Occipital lobe (tissue), 1 donor: ENCODE measurements at regions not wholly inside any gene's neighbourhood (a gene's known extent, or its start where the extent isn't known, plus 50 kb on each side); places are given as distances from the start of the nearest gene placed in this dataset.
"Not testable (repeated sequence)": the region's sequence is repeated elsewhere in the genome, so short reads cannot be mapped to it uniquely, and the experiment has no call there.

ENCODE experiments used
- DNase-seq: peaks from one replicate; lab custom pipeline; 2025; lab: John Stamatoyannopoulos, UW

GRCh38 chr2:200101922-200102321 is 146.5 kb downstream of the MAIP1 start:
- no peak for DNase-seq

GRCh38 chr2:200102971-200103370 is 147.6 kb downstream of the MAIP1 start:
- DNase-seq = no peak

GRCh38 chr2:200104015-200104414 is 148.6 kb downstream of the MAIP1 start:
- DNase-seq = no peak

DNA sequence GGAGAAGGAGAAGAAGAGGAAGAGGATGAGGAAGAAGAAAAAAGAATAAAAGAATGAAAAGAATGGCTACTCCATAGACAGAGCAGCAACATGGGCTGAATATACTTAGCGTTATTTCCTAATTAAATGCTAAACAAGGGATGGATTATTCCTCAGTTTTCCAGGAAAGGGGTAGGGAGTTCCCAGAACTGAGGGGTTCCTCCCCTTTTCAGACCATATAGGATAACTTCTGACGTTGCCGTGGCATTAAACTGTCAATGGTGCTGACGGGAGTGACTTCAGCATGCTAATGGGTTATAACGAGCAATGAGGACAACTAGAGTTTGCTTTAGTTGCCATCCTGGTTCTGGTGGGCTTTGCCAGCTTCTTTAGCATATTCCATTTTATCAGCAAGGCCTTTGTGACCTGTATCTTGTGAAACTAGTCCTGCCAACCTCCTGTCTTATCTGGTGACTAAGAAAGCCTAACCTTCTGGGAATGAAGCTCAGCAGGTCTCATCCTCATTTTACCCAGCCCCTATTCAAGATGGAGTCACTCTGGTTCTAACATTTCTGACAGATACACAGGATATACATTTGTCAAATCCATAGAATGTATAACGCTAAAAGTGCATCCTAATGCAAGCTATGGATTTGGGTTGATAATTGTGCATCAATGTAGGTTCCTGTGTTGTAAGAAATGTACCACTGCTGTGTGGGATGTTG is 152.3 kb downstream of the MAIP1 start:
- no peak for DNase-seq

DNA sequence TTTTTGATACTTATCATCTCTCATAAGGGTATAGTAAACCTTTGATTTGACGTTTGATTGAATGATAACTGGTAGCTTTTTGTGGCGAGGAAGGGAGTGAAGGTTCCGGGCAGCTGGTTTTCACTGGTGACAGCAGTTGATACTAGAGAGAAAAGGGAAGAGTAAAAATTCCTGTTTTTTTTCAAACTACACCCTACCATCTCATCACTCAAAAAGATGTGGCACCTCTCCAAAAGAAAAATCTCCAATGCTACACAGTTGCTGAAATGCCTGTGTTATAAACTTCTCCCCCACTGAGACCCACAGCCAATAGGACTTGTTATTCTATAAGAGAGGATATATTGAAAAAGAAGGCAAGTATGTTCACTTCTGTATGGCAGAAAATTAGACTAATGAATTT is 154.0 kb downstream of the MAIP1 start:
- no peak for DNase-seq

DNA sequence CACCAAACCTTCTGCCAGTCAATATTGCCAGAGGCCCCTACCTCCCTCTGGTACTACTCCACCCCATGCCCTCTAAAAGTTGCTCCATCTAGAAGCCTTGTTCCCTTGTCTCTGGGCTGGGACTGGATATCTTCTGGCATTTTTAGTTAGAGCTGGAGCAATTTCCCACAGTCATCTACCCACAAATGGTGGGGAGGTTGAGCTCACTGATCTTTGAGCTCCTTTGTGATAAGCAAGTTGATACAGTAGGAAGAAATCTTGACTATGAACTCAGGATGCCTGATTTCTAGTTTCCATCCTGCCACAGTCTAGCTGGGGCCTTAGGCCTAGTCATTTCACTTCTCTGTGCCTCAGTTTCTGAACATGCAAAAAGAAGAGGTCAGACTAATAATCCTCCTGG is 155.0 kb downstream of the MAIP1 start:
- no peak for DNase-seq

- not testable (repeated sequence) for DNase-seq
Observed at GRCh38 chr2:200113016-200113799, 157.8 kb downstream of the MAIP1 start.

GRCh38 chr2:200119236-200119635 is 163.9 kb downstream of the MAIP1 start:
- no peak for DNase-seq

DNA sequence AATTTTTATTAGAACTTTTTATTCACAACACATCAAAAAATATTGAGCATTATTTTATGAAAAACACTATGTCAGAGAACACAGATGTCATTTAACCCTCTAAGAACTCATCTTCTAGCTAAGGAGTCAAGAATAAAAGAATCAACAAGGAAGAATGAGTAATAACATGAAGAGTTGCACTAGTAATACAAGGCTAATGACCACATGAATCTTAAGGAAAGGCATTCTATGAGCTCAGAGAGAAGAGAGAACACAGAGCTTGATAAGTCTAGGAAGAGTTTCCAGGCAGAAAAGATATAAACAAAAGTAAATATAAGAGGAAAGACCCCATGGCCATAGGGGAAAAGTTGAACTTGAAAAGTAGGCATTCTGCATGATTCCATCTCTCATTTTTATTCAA is 166.5 kb downstream of the MAIP1 start:
- DNase-seq = no peak

DNA sequence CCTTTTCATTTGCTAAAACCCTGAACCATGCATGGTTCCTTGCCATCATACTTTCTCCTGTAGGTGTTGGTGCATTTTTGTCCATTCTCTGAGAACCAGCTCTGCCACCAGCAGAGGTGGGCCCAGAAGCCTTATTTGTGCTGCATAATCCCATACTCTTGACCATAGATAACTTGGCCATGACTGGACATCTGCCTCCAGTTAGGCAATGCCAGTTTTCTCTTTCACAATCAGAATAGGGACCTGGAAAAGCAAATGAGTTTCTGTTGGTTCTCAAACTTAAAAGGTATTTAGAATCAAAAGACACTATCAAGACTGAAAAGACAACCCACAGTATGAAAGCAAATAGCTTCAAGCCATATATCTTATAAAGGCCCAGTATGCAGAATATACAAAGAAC is 167.3 kb downstream of the MAIP1 start:
- no peak for DNase-seq

- not testable (repeated sequence) for DNase-seq
Observed at GRCh38 chr2:200124665-200125368, 169.4 kb downstream of the MAIP1 start.

DNA sequence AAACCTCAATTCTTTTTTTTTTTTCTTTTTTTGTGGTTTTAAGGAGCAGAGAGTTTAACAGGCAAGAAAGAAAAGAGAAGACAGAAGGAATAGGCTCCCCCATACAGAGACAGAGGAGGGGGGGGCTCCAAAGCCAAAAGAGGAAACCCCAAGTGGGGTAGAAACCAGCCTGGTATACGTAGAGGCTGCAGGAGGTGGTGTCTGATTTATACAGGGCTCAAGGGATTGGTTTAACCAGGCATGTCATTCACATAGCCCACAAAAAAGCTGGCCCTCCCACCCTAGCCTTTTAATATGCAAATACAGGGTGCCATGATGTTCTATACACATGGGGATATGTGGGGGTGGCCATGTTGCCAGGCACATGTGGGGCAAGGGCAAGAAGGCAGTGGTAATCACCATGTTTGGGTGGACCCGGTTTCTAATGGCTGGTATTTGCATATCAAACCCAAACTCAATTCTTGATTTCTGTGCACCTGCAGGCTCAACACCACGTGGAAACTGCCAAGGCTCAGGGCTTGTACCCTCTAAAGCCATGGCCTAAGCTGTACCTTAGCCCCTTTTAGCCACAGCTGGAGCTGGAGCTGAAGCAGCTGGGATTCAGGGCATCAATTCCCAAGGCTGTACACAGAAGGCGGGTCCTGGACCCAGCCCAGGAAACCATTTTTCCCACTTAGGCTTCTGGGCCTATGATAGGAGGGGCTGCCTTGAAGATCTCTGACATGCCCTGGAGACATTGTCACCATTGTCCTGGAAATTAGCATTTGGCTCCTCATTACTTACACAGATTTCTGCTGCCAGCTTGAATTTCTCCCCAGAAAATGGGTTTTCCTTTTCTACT is 170.3 kb downstream of the MAIP1 start:
- DNase-seq = no peak

DNA sequence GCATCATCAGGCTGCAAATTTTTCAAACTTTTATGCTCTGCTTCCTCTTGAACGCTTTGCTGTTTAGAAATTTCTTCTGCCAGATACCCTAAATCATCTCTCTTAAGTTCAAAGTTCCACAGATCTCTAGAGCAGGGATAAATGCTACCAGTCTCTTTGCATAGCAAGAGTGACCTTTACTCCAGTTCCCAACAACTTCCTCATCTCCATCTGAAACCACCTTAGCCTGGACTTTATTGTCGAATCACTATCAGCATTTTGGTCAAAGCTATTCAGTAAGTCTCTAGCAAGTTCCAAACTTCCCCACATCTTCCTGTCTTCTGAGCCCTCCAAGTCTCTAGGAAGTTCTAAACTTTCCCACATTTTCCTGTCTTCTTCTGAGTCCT is 170.9 kb downstream of the MAIP1 start:
- DNase-seq = not testable (repeated sequence)

DNA sequence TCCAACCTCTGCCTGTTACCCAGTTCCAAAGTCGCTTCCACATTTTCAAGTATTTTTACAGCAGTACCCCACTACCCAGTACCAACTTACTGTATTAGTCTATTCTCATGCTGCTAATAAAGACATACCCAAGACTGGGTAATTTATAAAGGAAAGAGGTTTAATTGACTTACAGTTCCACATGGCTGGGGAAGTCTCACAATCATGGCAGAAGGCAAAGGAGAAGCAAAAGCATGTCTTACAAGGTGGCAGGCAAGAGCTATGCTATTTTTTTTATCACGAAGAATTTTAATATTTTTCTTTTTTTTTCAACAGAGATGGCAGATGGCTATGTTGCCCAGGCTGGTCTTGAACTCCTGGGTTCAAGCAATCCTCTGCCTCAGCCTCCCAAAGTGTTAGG is 171.3 kb downstream of the MAIP1 start:
- not testable (repeated sequence) for DNase-seq

DNA sequence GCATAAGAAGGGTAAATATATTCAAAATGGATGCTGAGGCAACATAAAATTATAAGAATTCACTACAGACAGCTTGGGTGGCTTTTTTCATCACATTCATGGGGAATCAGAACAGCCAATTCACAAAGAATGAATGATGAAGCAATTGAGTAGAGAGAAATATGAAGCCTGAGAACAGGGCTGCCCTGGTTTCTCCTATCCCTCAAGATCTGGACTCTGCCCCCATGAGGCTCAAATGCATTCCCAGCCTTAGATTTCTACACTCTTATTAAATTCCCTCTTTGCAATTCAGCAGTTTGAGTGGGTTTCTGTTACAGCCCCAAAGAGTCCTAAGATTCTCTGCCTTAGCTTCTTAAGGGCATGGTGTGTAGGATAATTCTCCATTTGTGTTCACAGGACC is 172.5 kb downstream of the MAIP1 start:
- no peak for DNase-seq

DNA sequence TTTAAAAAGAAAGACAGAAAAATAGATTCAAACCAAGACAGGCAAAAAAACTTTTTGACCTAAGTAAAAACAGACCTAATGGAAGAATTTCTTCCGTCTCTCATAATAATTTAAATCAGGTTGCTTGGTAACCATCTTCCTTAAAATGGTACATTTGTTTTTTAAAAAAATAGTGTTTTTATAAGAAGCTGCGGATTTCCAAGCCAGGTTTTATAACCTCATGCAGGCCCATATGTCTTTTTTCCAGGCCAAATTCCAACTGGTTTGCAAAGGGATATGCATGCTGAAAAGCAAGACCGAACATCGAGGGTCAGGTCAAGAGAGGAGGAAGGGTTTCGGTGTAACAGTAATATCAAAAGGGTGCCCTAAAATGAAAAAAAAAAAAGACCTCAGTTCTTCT is 172.9 kb downstream of the MAIP1 start:
- DNase-seq = no peak

GRCh38 chr2:200129721-200130462 is 174.5 kb downstream of the MAIP1 start:
- DNase-seq = no peak

GRCh38 chr2:200130762-200131166 is 175.4 kb downstream of the MAIP1 start:
- DNase-seq = no peak

DNA sequence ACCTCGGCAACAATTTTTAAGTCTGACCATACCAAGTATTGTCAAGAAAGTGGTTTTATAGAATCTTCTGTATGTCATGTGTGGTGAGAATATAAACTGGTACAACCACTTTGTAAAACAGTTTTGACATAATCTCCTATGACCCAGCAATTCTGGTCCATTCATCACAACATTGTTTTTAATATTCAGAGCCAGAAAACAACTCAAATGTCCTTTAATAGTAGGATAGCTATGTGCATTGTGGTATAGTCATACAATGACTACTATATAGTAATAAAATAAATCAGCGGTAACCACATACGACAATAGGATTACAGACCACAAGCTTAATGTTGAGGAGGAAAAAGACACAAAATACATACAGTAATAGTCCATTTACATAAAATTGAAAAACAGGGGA is 175.2 kb upstream of the SPATS2L start:
- DNase-seq = no peak

GRCh38 chr2:200135082-200135481 is 171.4 kb upstream of the SPATS2L start:
- no peak for DNase-seq

GRCh38 chr2:200136655-200137054 is 169.8 kb upstream of the SPATS2L start:
- no peak for DNase-seq
